Liver (tissue), 2 donors: ENCODE measurements at regions not wholly inside any gene's neighbourhood (a gene's known extent, or its start where the extent isn't known, plus 50 kb on each side); places are given as distances from the start of the nearest gene placed in this dataset.

Source experiments
- TF ChIP-seq, protein P1 (sequence below): IDR thresholded peaks from 2 replicates; pipeline ENCODE4 v1.6.1; 2016; ENCODE audit warnings: antibody characterized with exemption
- TF ChIP-seq, protein P2 (sequence below): IDR thresholded peaks from 2 replicates; pipeline ENCODE4 v1.6.1; 2016; ENCODE audit warnings: antibody characterized with exemption
- donor health status: healthy.

DNA sequence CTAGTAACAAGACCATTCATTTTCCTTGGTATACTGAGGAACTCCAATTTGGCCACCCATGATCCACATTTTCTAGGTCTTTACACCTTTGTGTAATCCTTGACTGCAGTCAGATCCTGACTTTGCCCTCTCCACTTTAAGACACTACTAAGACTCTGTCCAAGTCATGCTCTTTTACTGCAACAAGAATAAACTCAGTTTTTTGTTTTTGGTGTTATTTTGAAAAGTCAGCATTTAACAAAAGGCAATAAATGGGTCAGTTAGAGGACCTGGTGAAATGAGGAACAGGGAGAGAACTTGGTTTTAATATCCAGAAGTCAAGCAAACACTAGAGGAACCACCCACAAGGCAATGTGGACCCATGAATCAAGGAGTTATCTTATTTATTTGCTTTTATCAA, 252.2 kb upstream of the RBBP8 start:
- TF ChIP-seq, protein P1, sequence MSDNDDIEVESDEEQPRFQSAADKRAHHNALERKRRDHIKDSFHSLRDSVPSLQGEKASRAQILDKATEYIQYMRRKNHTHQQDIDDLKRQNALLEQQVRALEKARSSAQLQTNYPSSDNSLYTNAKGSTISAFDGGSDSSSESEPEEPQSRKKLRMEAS: no peak
- TF ChIP-seq, protein P2, sequence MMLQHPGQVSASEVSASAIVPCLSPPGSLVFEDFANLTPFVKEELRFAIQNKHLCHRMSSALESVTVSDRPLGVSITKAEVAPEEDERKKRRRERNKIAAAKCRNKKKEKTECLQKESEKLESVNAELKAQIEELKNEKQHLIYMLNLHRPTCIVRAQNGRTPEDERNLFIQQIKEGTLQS: no peak
